AG09309 (cell line): ENCODE measurements at regions not wholly inside any gene's neighbourhood (a gene's known extent, or its start where the extent isn't known, plus 50 kb on each side); places are given as distances from the start of the nearest gene placed in this dataset.
"Not testable (repeated sequence)": the region's sequence is repeated elsewhere in the genome, so short reads cannot be mapped to it uniquely, and the experiment has no call there.

Experiments used
- DNase-seq: peaks from one replicate; pipeline ENCODE4 v3.0.0-alpha.2; 2010; ENCODE audit warnings: low read depth
- H3K4me3 ChIP-seq: 2 replicates; pipeline ENCODE4 v1.5.1; 2011; ENCODE audit warnings: mild to moderate bottlenecking, low read depth, low read length, moderate library complexity; ENCODE audit not compliant: control insufficient read depth
- CTCF ChIP-seq: IDR thresholded peaks from 2 replicates; pipeline ENCODE4 v1.5.1; 2011; ENCODE audit warnings: mild to moderate bottlenecking, low read depth, low read length, inconsistent platforms; ENCODE audit not compliant: insufficient read depth, control insufficient read depth; ENCODE audit errors: missing control alignments

GRCh38 chr1:47690341-47691250, 252.8 kb downstream of the FOXD2 start:
- H3K4me3 ChIP-seq = no peak overlapping the region
- no peak for TF ChIP-seq CTCF
- no peak for DNase-seq

- DNase-seq, H3K4me3 ChIP-seq: not testable (repeated sequence)
Observed at GRCh38 chr1:47691293-47691692, 253.4 kb downstream of the FOXD2 start.

GRCh38 chr1:47692196-47692595, 254.4 kb downstream of the FOXD2 start:
- no peak for DNase-seq
- no peak overlapping the region for H3K4me3 ChIP-seq
- TF ChIP-seq CTCF = no peak

GRCh38 chr1:47693115-47693514, 255.3 kb downstream of the FOXD2 start:
- no peak overlapping the region for H3K4me3 ChIP-seq
- DNase-seq = no peak
- no peak for TF ChIP-seq CTCF

GRCh38 chr1:47694011-47694890, 256.4 kb downstream of the FOXD2 start:
- TF ChIP-seq CTCF = no peak
- no peak for DNase-seq
- no peak overlapping the region for H3K4me3 ChIP-seq

GRCh38 chr1:47696404-47696736, 258.5 kb downstream of the FOXD2 start:
- no peak for TF ChIP-seq CTCF
- H3K4me3 ChIP-seq = no peak overlapping the region
- no peak for DNase-seq

GRCh38 chr1:47696737-47697441, 259.0 kb downstream of the FOXD2 start:
- TF ChIP-seq CTCF = no peak
- no peak for DNase-seq
- H3K4me3 ChIP-seq = no peak overlapping the region
